GM18909 (cell line): ENCODE measurements at regions not wholly inside any gene's neighbourhood (a gene's known extent, or its start where the extent isn't known, plus 50 kb on each side); places are given as distances from the start of the nearest gene placed in this dataset.
A peak's percentile ranks its signal among the peaks of the same experiment; 100 is the strongest.
"Not testable (repeated sequence)": the region's sequence is repeated elsewhere in the genome, so short reads cannot be mapped to it uniquely, and the experiment has no call there.

Experiments used
- ATAC-seq: cut with Tn5 transposase; IDR thresholded peaks from one replicate; pipeline ENCODE4 v1.9.1; 2021; ENCODE audit warnings: mild to moderate bottlenecking; ENCODE audit not compliant: unreplicated experiment, poor library complexity

- no peak for ATAC-seq
These were observed 56.3 kb upstream of the ZNF92 start for GRCh38 chr7:65317372-65317771.

- ATAC-seq, result no peak
These were observed 62.9 kb upstream of the ZNF92 start for GRCh38 chr7:65310761-65311160.

GRCh38 chr7:65308300-65308678, 65.4 kb upstream of the ZNF92 start:
- no peak for ATAC-seq

- ATAC-seq, result peak; percentile 72
These were observed 65.9 kb upstream of the ZNF92 start for GRCh38 chr7:65307651-65308299.

- ATAC-seq, result no peak
These were observed 69.5 kb upstream of the ZNF92 start for GRCh38 chr7:65304175-65304574.

- no peak for ATAC-seq
These were observed 70.8 kb upstream of the ZNF92 start for GRCh38 chr7:65302883-65303282.

- no peak for ATAC-seq
These were observed 72.6 kb upstream of the ZNF92 start for GRCh38 chr7:65301007-65301406.

- ATAC-seq, result no peak
These were observed 78.2 kb upstream of the ZNF92 start for GRCh38 chr7:65295409-65295808.

GRCh38 chr7:65290340-65290739, 83.3 kb upstream of the ZNF92 start:
- not testable (repeated sequence) for ATAC-seq

- ATAC-seq, result no peak
These were observed 86.6 kb upstream of the ZNF92 start for GRCh38 chr7:65287023-65287422.

GRCh38 chr7:65285906-65286864, 87.5 kb upstream of the ZNF92 start:
- no peak for ATAC-seq

- not testable (repeated sequence) for ATAC-seq
These were observed 88.4 kb upstream of the ZNF92 start for GRCh38 chr7:65285241-65285640.

GRCh38 chr7:65279795-65280194, 93.9 kb upstream of the ZNF92 start:
- no peak for ATAC-seq

- no peak for ATAC-seq
These were observed 96.8 kb upstream of the ZNF92 start for GRCh38 chr7:65276822-65277221.

GRCh38 chr7:65271502-65271901, 102.2 kb upstream of the ZNF92 start:
- ATAC-seq, result not testable (repeated sequence)

GRCh38 chr7:65269150-65269856, 104.4 kb upstream of the ZNF92 start:
- ATAC-seq, result peak; percentile 96

- no peak for ATAC-seq
These were observed 104.9 kb upstream of the ZNF92 start for GRCh38 chr7:65268782-65269149.

GRCh38 chr7:65265933-65266519, 107.6 kb upstream of the ZNF92 start:
- ATAC-seq, result no peak

- no peak for ATAC-seq
These were observed 109.4 kb upstream of the ZNF92 start for GRCh38 chr7:65264258-65264657.

GRCh38 chr7:65260673-65261072, 113.0 kb upstream of the ZNF92 start:
- not testable (repeated sequence) for ATAC-seq
